Stimulated activated CD4-positive, alpha-beta T cell treated with anti-CD3 and anti-CD28 coated beads, Interleukin-1b, Interleukin-23, amount 100 ng/mL, for 24 hours (primary cell): ENCODE measurements at regions not wholly inside any gene's neighbourhood (a gene's known extent, or its start where the extent isn't known, plus 50 kb on each side); places are given as distances from the start of the nearest gene placed in this dataset.

Experiments used
- DNase-seq, 4 experiments: peaks; one replicate each; pipeline ENCODE4 v3.0.0-alpha.2; 2020; ENCODE audit warnings: low read depth in 4 of 4, low spot score in 1 of 4

DNA sequence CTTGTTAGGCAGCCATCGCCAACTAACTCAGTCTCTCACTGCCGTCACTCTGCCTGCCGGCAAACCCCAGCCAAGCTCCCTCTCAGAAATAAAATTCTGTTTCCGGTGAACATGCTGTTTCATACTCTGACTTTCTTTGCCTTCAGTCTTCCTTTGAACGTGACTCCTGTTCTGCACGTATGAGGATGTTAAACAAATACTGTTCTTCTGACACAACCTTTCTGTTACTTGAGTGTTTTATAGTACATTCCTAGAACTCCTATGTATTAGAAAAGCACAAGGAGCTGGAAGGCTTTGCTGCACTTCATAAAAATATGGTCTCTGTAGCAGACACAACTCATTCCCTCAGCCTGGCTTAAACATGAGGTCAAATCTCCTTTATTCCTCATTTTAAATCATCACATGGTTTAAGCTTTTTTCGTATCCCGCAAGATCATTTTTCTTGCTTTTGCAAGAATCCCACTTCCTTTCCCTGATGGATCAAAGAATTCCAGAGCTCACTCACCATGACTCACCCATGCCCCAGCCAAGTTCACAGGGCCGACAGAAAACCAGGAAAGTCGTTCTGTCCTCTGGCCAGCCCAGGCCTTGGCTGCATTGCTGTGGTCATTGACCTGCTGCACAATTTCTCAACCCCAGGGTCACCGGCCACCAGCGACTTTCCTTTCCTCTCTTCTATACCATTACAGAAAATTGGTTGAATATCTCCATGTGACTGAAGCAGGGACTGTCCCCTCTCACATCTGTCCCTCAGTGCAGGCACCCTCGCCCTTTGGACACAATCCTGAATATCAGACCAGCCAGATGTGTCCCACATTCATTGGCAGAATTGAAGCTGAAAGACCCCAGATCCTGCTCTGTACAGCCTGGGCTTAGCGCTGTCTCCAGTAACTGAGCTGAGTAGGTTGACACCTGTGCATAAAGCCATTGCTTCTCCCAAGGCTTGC is 183.1 kb upstream of the ARL4C start:
- no peak for DNase-seq

GRCh38 chr2:234679301-234679740 is 182.4 kb upstream of the ARL4C start:
- DNase-seq = no peak

DNA sequence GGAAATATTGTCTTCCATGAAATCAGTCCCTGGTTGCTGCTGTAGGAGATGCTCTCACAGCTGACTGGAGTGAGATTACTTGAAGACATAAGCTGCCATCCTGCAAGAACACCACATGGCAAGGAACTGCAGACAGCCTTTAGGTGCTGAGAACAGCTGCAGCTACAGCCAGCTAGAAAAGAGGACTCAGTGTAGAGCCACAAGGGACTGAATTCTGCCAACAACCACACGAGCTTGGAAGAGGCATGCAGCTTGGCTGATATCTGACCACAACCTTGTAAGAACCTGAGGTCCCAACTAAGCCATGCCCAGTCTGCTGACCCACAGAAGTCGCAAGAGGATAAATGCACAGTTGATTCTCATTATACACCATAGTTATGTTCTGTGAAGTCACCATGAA is 181.8 kb upstream of the ARL4C start:
- DNase-seq = no peak

- no peak for DNase-seq
Observed at GRCh38 chr2:234677758-234678538, 181.1 kb upstream of the ARL4C start.

DNA sequence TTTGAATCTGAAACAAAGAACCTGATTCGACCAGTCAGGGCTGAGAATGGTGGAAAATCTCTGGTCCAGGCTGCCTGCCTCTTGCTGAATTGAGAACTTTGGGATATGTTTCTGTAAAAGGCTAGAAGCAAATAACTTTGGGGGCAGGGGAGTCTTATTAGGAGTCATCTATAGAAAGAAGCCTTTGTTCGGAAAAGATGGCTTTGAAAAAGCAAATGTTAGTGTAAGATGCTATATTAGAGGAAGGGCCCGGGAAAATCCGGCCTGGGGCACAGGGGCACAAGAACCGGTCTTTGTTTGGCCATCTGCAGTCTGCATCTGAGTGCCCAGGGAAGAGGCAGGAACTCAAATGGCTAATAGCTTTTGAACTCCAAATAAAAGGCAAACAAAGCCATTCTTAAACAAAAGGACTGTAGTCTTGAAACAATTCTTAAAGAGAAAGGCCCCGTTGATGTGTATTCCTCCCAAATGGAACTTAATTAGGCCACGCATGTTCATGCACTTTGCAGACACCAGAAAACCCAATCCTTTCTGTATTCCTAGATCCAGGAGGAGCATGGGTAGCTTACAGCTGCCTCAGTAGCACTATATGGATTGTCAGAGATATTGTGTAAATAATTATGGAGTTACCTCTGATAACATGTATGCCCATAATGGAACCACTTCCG is 180.0 kb upstream of the ARL4C start:
- DNase-seq = no peak

DNA sequence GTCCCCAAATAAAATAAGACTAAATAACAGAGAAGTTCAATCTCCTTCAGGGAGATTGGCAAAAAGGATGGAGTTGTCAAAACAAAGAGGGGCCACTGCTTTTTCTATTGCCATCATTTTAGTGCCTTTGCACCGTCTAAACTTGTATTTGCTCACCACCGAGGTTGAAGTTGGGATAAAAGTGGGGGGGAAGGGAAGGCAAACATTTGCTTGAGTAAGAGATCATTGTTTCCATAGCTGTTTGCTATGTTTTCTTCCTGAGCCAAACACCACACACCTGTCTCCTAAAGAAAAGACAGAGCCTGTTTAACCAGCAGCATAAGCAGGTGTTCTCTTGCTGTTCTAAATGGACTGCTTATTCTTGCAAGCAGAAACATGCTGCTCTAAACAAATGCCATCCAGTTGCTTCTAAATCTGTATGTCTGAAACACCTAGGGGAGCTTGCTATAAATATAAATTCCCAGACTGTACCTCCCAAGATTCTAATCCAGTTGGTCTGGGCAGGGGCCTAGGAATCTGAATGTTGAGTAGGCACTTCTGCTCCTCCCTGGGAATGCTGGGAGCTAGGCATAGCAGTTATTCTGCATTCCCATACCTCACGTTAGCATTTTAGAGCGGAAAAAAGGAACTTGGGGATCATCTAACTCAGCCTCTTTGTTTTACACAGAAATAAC is 179.4 kb upstream of the ARL4C start:
- DNase-seq = no peak

DNA sequence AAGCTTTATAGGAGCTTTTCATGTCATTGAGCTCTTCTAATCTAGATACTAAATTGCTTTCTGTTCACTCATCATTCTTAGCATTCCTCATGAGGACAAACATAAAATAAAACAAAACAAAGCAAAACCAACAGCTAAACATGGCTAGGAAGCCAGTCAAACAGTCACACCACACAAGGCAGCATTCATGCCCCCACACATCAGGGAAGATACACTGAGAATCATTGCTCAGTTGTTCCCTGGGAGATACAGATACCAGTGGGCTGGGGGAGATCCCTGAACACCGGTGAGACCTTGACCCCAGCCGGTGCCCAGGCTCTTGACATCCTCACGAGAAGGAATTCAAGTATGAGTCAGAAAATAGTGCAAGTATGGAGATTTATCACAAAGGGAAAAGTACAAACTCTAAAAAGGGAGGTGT is 177.9 kb upstream of the ARL4C start:
- DNase-seq = no peak

- DNase-seq = no peak
Observed at GRCh38 chr2:234673961-234674759, 177.3 kb upstream of the ARL4C start.

GRCh38 chr2:234673501-234673900 is 176.6 kb upstream of the ARL4C start:
- DNase-seq = no peak

DNA sequence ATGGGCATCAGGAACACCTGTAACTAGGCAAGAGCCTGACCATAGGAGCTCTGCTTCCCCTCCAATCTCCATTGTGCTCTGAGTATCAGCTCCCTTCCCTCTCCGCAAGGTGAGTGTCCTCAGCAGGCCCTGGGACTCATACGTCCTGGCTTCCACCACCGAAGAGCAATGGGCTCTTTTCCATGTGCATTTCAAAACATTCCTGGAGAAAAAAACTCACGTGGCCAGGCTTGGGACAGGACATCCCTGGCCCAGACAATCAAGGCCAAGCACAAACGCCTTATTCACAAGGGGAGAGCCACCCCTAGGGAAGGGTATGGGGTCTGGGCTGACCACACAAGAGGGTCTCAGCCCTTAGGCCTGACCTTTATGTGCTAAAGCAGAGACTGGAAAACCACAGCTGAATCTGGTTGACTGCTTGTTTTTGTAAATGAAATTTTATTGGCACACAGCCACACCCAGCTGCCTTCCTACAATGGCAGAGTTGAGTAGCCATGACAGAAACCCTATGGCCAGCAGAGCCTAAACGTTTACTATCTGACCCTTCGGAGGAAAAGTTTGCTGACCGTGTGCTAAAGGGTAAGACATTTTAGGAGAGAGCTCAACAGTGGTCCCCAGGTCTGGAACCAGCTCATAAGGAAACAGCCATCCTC is 175.7 kb upstream of the ARL4C start:
- DNase-seq = no peak

- no peak for DNase-seq
Observed at GRCh38 chr2:234671716-234672115, 174.8 kb upstream of the ARL4C start.

GRCh38 chr2:234671231-234671630 is 174.3 kb upstream of the ARL4C start:
- DNase-seq = no peak

- no peak for DNase-seq
Observed at GRCh38 chr2:234670806-234671205, 173.9 kb upstream of the ARL4C start.

- no peak for DNase-seq
Observed at GRCh38 chr2:234670052-234670451, 173.2 kb upstream of the ARL4C start.

DNA sequence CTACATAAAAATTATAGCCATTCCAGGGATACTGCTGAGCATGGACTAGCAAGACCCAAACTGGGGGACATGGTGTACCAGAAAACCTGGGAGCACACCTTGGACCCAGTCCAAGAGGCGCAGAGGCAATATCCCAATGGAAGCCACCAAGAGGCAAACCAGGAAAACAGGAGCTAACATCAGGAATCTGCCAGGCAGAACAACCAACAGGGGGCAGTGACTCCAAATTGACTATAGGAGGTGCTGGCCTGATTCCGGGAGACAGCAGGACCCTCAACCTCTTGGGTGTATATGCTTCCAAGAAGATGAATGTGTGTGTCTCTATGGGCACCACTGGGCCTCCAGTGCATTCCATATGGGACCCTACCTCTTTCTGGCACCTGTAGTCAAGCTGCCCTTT is 172.7 kb upstream of the ARL4C start:
- DNase-seq = no peak

DNA sequence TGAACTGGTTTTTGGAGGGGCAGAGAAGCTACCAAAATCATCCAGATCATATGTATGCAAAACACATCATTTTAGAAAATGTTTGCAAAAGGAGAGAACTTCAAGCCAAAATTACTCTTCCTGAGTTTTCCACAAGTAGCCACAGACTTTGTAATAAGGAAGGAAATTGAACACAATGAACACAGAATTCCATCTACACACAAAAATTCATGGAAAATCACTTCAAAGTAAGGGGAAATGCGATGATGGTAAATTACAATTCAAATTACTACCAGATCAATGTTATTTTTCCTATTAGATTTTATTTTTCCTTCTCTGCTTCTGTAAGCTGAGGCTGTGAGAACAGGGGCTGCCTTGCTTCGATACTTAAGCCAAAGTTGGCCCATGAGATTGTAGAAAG is 172.1 kb upstream of the ARL4C start:
- DNase-seq = no peak

DNA sequence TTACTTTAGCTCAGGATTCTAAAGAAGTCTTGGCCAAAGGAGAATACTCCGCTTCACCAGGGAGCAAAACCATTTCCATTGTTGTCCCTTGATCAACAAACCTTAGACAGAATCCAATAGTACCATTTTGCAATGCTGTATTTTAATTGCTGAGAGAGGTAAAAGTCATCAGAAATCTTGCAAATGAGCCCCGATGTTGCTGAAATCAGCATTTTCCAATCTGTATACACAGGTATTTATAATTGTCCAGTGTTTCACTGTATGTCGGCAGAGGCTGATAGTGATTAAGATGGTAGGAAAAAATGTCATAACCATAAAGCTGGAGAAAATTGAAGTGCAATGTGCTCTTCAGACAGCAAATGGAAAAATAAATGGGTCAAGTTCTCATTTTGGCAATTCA is 170.0 kb upstream of the ARL4C start:
- no peak for DNase-seq

GRCh38 chr2:234665304-234665703 is 168.4 kb upstream of the ARL4C start:
- DNase-seq = no peak

- no peak for DNase-seq
Observed at GRCh38 chr2:234661849-234662248, 165.0 kb upstream of the ARL4C start.

- DNase-seq = no peak
Observed at GRCh38 chr2:234661175-234661574, 164.3 kb upstream of the ARL4C start.
